Activated T-cell treated with anti-CD3 and anti-CD28 coated beads, Interleukin-2, amount 50 U/mL, for 24 hours (primary cell): ENCODE measurements at regions not wholly inside any gene's neighbourhood (a gene's known extent, or its start where the extent isn't known, plus 50 kb on each side); places are given as distances from the start of the nearest gene placed in this dataset.

Source experiments
- DNase-seq: peaks from one replicate; pipeline ENCODE4 v3.0.0-alpha.2; 2020
- H3K27ac Mint-ChIP-seq: 2 replicates; pipeline ENCODE4 v1.8.0; 2020; ENCODE audit warnings: mild to moderate bottlenecking, mixed read lengths
- H3K27me3 Mint-ChIP-seq: 2 replicates; pipeline ENCODE4 v1.8.0; 2020; ENCODE audit warnings: mixed read lengths
- H3K36me3 Mint-ChIP-seq: 2 replicates; pipeline ENCODE4 v1.8.0; 2020; ENCODE audit warnings: low read depth, mixed read lengths
- H3K4me1 Mint-ChIP-seq: 2 replicates; pipeline ENCODE4 v1.8.0; 2020; ENCODE audit warnings: low read depth, mixed read lengths
- H3K4me3 Mint-ChIP-seq: 2 replicates; pipeline ENCODE4 v1.8.0; 2020; ENCODE audit warnings: mild to moderate bottlenecking, moderate library complexity, mixed read lengths
- H3K9me3 Mint-ChIP-seq: 2 replicates; pipeline ENCODE4 v1.8.0; 2020; ENCODE audit warnings: mixed read lengths

- DNase-seq, result no peak
- Mint-ChIP-seq H3K4me3 (no peak overlapping the region), H3K27ac (no peak overlapping the region)
Measured at GRCh38 chr4:116066711-116067245, 953.4 kb upstream of the NDST4 start.

GRCh38 chr4:116064331-116064730 lies 950.9 kb upstream of the NDST4 start:
- Mint-ChIP-seq H3K4me1 (no peaks in the 10 kb centered on the region), H3K4me3 (no peak overlapping the region), H3K36me3 (no peaks in the 10 kb centered on the region), H3K27me3 (no peaks in the 10 kb centered on the region), H3K9me3 (peaks cover 3% of the 10 kb centered on the region), H3K27ac (no peak overlapping the region)
- no peak for DNase-seq

More at GRCh38 chr4:116066711-116067245, 953.4 kb upstream of the NDST4 start:
- Mint-ChIP-seq H3K36me3 (no peaks in the 10 kb centered on the region), H3K4me1 (no peaks in the 10 kb centered on the region), H3K27me3 (no peaks in the 10 kb centered on the region), H3K9me3 (peaks cover 3% of the 10 kb centered on the region)

GRCh38 chr4:116059361-116059760 lies 945.9 kb upstream of the NDST4 start:
- H3K27ac Mint-ChIP-seq, result no peak overlapping the region
- no peak overlapping the region for H3K4me3 Mint-ChIP-seq
- peaks cover 3% of the 10 kb centered on the region for H3K9me3 Mint-ChIP-seq
- no peaks in the 10 kb centered on the region for H3K4me1 Mint-ChIP-seq
- no peaks in the 10 kb centered on the region for H3K27me3 Mint-ChIP-seq
- no peak for DNase-seq
- no peaks in the 10 kb centered on the region for H3K36me3 Mint-ChIP-seq

- DNase-seq, result no peak
- Mint-ChIP-seq H3K4me3 (no peak overlapping the region), H3K27me3 (no peaks in the 10 kb centered on the region), H3K36me3 (no peaks in the 10 kb centered on the region), H3K27ac (no peak overlapping the region), H3K4me1 (no peaks in the 10 kb centered on the region), H3K9me3 (no peaks in the 10 kb centered on the region)
Measured at GRCh38 chr4:116058129-116058528, 944.7 kb upstream of the NDST4 start.

GRCh38 chr4:116055857-116056827 lies 942.7 kb upstream of the NDST4 start:
- Mint-ChIP-seq H3K9me3 (no peaks in the 10 kb centered on the region), H3K36me3 (no peaks in the 10 kb centered on the region), H3K27ac (no peak overlapping the region), H3K27me3 (no peaks in the 10 kb centered on the region), H3K4me1 (no peaks in the 10 kb centered on the region), H3K4me3 (no peak overlapping the region)
- no peak for DNase-seq

GRCh38 chr4:116027311-116027710 lies 913.9 kb upstream of the NDST4 start:
- no peaks in the 10 kb centered on the region for H3K9me3 Mint-ChIP-seq
- H3K27ac Mint-ChIP-seq, result no peak overlapping the region
- no peak overlapping the region for H3K4me3 Mint-ChIP-seq
- no peaks in the 10 kb centered on the region for H3K4me1 Mint-ChIP-seq
- no peaks in the 10 kb centered on the region for H3K36me3 Mint-ChIP-seq
- no peaks in the 10 kb centered on the region for H3K27me3 Mint-ChIP-seq
- DNase-seq, result no peak

GRCh38 chr4:116024954-116025708 lies 911.7 kb upstream of the NDST4 start:
- peaks cover 3% of the 10 kb centered on the region for H3K9me3 Mint-ChIP-seq
- no peak overlapping the region for H3K27ac Mint-ChIP-seq
- H3K4me1 Mint-ChIP-seq, result no peaks in the 10 kb centered on the region
- H3K27me3 Mint-ChIP-seq, result no peaks in the 10 kb centered on the region
- no peaks in the 10 kb centered on the region for H3K36me3 Mint-ChIP-seq
- no peak overlapping the region for H3K4me3 Mint-ChIP-seq
- DNase-seq, result no peak

- no peak for DNase-seq
- no peak overlapping the region for H3K27ac Mint-ChIP-seq
- no peaks in the 10 kb centered on the region for H3K4me1 Mint-ChIP-seq
- H3K36me3 Mint-ChIP-seq, result no peaks in the 10 kb centered on the region
- no peaks in the 10 kb centered on the region for H3K27me3 Mint-ChIP-seq
- H3K9me3 Mint-ChIP-seq, result peaks cover 16% of the 10 kb centered on the region
- no peak overlapping the region for H3K4me3 Mint-ChIP-seq
Measured at GRCh38 chr4:116023049-116023448, 909.6 kb upstream of the NDST4 start.

- no peak overlapping the region for H3K27ac Mint-ChIP-seq
- no peak overlapping the region for H3K4me3 Mint-ChIP-seq
- H3K36me3 Mint-ChIP-seq, result no peaks in the 10 kb centered on the region
- no peaks in the 10 kb centered on the region for H3K4me1 Mint-ChIP-seq
- H3K27me3 Mint-ChIP-seq, result no peaks in the 10 kb centered on the region
- H3K9me3 Mint-ChIP-seq, result peaks cover 29% of the 10 kb centered on the region
- no peak for DNase-seq
Measured at GRCh38 chr4:116020141-116020722, 906.8 kb upstream of the NDST4 start.

GRCh38 chr4:116018831-116019230 lies 905.4 kb upstream of the NDST4 start:
- H3K9me3 Mint-ChIP-seq, result peaks cover 39% of the 10 kb centered on the region

GRCh38 chr4:116016201-116016600 lies 902.8 kb upstream of the NDST4 start:
- no peak overlapping the region for H3K4me3 Mint-ChIP-seq
- DNase-seq, result no peak
- peaks cover 42% of the 10 kb centered on the region for H3K9me3 Mint-ChIP-seq
- H3K27me3 Mint-ChIP-seq, result no peaks in the 10 kb centered on the region
- H3K4me1 Mint-ChIP-seq, result no peaks in the 10 kb centered on the region
- no peaks in the 10 kb centered on the region for H3K36me3 Mint-ChIP-seq
- H3K27ac Mint-ChIP-seq, result no peak overlapping the region

More at GRCh38 chr4:116018831-116019230, 905.4 kb upstream of the NDST4 start:
- DNase-seq, result no peak
- Mint-ChIP-seq H3K4me3 (no peak overlapping the region), H3K27me3 (no peaks in the 10 kb centered on the region), H3K36me3 (no peaks in the 10 kb centered on the region), H3K27ac (no peak overlapping the region), H3K4me1 (no peaks in the 10 kb centered on the region)

GRCh38 chr4:116015549-116015948 lies 902.1 kb upstream of the NDST4 start:
- no peak overlapping the region for H3K27ac Mint-ChIP-seq
- H3K9me3 Mint-ChIP-seq, result peaks cover 46% of the 10 kb centered on the region
- no peak for DNase-seq
- H3K27me3 Mint-ChIP-seq, result no peaks in the 10 kb centered on the region
- H3K4me1 Mint-ChIP-seq, result no peaks in the 10 kb centered on the region
- H3K4me3 Mint-ChIP-seq, result no peak overlapping the region
- H3K36me3 Mint-ChIP-seq, result no peaks in the 10 kb centered on the region

- DNase-seq, result no peak
- H3K27ac Mint-ChIP-seq, result no peak overlapping the region
- no peaks in the 10 kb centered on the region for H3K36me3 Mint-ChIP-seq
- peaks cover 42% of the 10 kb centered on the region for H3K9me3 Mint-ChIP-seq
- H3K4me3 Mint-ChIP-seq, result no peak overlapping the region
- no peaks in the 10 kb centered on the region for H3K4me1 Mint-ChIP-seq
- no peaks in the 10 kb centered on the region for H3K27me3 Mint-ChIP-seq
Measured at GRCh38 chr4:116015062-116015461, 901.6 kb upstream of the NDST4 start.

GRCh38 chr4:116010923-116011322 lies 897.5 kb upstream of the NDST4 start:
- no peak for DNase-seq
- no peak overlapping the region for H3K27ac Mint-ChIP-seq
- no peaks in the 10 kb centered on the region for H3K36me3 Mint-ChIP-seq
- H3K4me3 Mint-ChIP-seq, result no peak overlapping the region
- peaks cover 23% of the 10 kb centered on the region for H3K9me3 Mint-ChIP-seq
- no peaks in the 10 kb centered on the region for H3K27me3 Mint-ChIP-seq
- no peaks in the 10 kb centered on the region for H3K4me1 Mint-ChIP-seq
